Ovary (tissue), 3 donors: ENCODE measurements at regions not wholly inside any gene's neighbourhood (a gene's known extent, or its start where the extent isn't known, plus 50 kb on each side); places are given as distances from the start of the nearest gene placed in this dataset.

Source experiments
- CTCF ChIP-seq, 3 donors: fragments of 450-650 bp in 2 of 3; fragments of 200-600 bp in 1 of 3; IDR thresholded peaks; one replicate each; pipeline versions ENCODE4 v1.5.1 to v1.8.0; 2016 to 2022; ENCODE audit warnings: antibody characterized with exemption in 3 of 3, mild to moderate bottlenecking in 1 of 3
- EP300 ChIP-seq: sonication (generic); formaldehyde crosslinking; IDR thresholded peaks from one replicate; pipeline ENCODE4 v1.6.1; 2017; ENCODE audit warnings: antibody characterized with exemption
- POLR2A ChIP-seq: fragments of 450-650 bp; IDR thresholded peaks from one replicate; pipeline ENCODE4 v1.6.1; 2017; ENCODE audit warnings: antibody characterized with exemption, mild to moderate bottlenecking, moderate library complexity
- donor health status: DM: no; HTN: no; CAD: no.

GRCh38 chr21:43317254-43317748 lies 109.6 kb downstream of the SIK1 start:
- TF ChIP-seq CTCF (IDR thresholded peaks at IDR 0.05) (no peak), POLR2A (no peak), EP300 (no peak)
